ENCODE measurements at regions not wholly inside any gene's neighbourhood (a gene's known extent, or its start where the extent isn't known, plus 50 kb on each side); places are given as distances from the start of the nearest gene placed in this dataset.

- POLR2A ChIA-PET = no interaction called here
- TF ChIP-seq GATA2 (IDR thresholded peaks at IDR 0.05; ENCODE audit: insufficient read depth, insufficient read length, low read depth, low read length) (no peak), FOS (IDR thresholded peaks at IDR 0.05; ENCODE audit: borderline replicate concordance, insufficient read depth, low read length) (no peak), JUN (IDR thresholded peaks at IDR 0.05; ENCODE audit: borderline replicate concordance, insufficient read depth, insufficient read length, low read depth) (no peak), POLR2AphosphoS5 (IDR thresholded peaks at IDR 0.05; ENCODE audit: insufficient read depth, low read depth, low read length) (no peak), EZH2 (IDR thresholded peaks at IDR 0.05; ENCODE audit: borderline replicate concordance, low read depth, low read length, severe bottlenecking) (no peak), POLR2A (IDR thresholded peaks at IDR 0.05; ENCODE audit: low read depth, low read length) (no peak), MYC (IDR thresholded peaks at IDR 0.05; ENCODE audit: low read depth, low read length) (no peak), CTCF (IDR thresholded peaks at IDR 0.05; ENCODE audit: extremely low read depth in 1 of 2, insufficient read depth in 1 of 2, low read depth in 1 of 2, low read length in 2 of 2) (no peak), MAX (IDR thresholded peaks at IDR 0.05; ENCODE audit: insufficient read depth, insufficient read length) (no peak)
- H3K4me2 ChIP-seq (ENCODE audit: insufficient read depth, low read length) = no peak overlapping the region
- no peaks in the 10 kb centered on the region for H3K9me1 ChIP-seq (replicated peaks; ENCODE audit: control insufficient read depth, extremely low read depth, insufficient read depth, low read length)
- H3K4me3 ChIP-seq (replicated peaks in 1 of 3; ENCODE audit: insufficient read depth in 1 of 3, low read depth in 1 of 3, low read length in 3 of 3) = no peak overlapping the region
- intact Hi-C loops (cut with micrococcal nuclease) = no loop called here
- no peaks in the 10 kb centered on the region for H3K4me1 ChIP-seq (ENCODE audit: control insufficient read depth, extremely low read depth, insufficient read depth, low read length)
- H3K9ac ChIP-seq (replicated peaks; ENCODE audit: extremely low read depth, insufficient read depth, low read length) = no peak overlapping the region
- no peaks in the 10 kb centered on the region for H3K27me3 ChIP-seq (ENCODE audit: control insufficient read depth in 2 of 2, insufficient read depth in 2 of 2, low read length in 2 of 2)
- H3K79me2 ChIP-seq (ENCODE audit: control insufficient read depth, insufficient read depth, low read length) = no peaks in the 10 kb centered on the region
- CTCF ChIA-PET = no interaction called here
- no peaks in the 10 kb centered on the region for H4K20me1 ChIP-seq (replicated peaks; ENCODE audit: control insufficient read depth, extremely low read depth, insufficient read depth, low read length)
- BruUV-seq (replicated peaks) = no TSS peak
- H2AFZ ChIP-seq (ENCODE audit: low read depth, low read length) = no peak overlapping the region
- no peak overlapping the region for H3K27ac ChIP-seq (ENCODE audit: insufficient read depth, low read depth, low read length)
- DNase-seq (ENCODE audit: low read depth, low spot score) = no peak
- FAIRE-seq = no peak
- peaks cover 2% of the 10 kb centered on the region for H3K9me3 ChIP-seq (replicated peaks; ENCODE audit: control insufficient read depth, insufficient read depth, low read length)
- dilution Hi-C loops (cut with MboI; ENCODE audit: extremely low pct_ligation_motif_present, low sequenced_read_pairs) = no loop called here
- no peaks in the 10 kb centered on the region for H3K36me3 ChIP-seq (ENCODE audit: control insufficient read depth in 2 of 2, extremely low read depth in 1 of 2, insufficient read depth in 2 of 2, low read length in 2 of 2)
Measured at GRCh38 chr2:76381624-76382023, 670.9 kb upstream of the GCFC2 start.

Measured in endothelial cell of umbilical vein (primary cell).